HCT116 (cell line): ENCODE measurements at regions not wholly inside any gene's neighbourhood (a gene's known extent, or its start where the extent isn't known, plus 50 kb on each side); places are given as distances from the start of the nearest gene placed in this dataset.

Experiments
- ATAC-seq: fragments of 200-7000 bp; cut with Tn5 transposase; 2 replicates; pipeline ENCODE4 v1.9.1; 2020; ENCODE audit warnings: mild to moderate bottlenecking, moderate library complexity
- BruUV-seq: library from RNA; stranded (reverse); fragments of 400-500 nt; replicated peaks from 2 replicates; lab custom pipeline; 2021; lab: Mats Ljungman, UMichigan
- CTCF ChIA-PET: fragments of 300-600 bp; sonication (Branson Sonifier 250); formaldehyde crosslinking; loops from one replicate; lab custom pipeline; 2021; ENCODE audit warnings: antibody characterized with exemption; lab: Charles Lee
- POLR2A ChIA-PET: fragments of 300-600, 350-600 bp; sonication (Branson Sonifier 250); formaldehyde crosslinking; loops from one replicate; lab custom pipeline; 2021; ENCODE audit warnings: antibody characterized with exemption; lab: Charles Lee
- RAD21 ChIA-PET, 2 experiments: fragments of 300-600 bp; sonication (Branson Sonifier 250); formaldehyde crosslinking; loops; one replicate each; lab custom pipeline; 2023; ENCODE audit warnings: low total read pairs in 2 of 2; ENCODE audit not compliant: uncharacterized antibody in 2 of 2, unreplicated experiment in 2 of 2, low non-redundant PET in 1 of 2; lab: Charles Lee
- DNase-seq: peaks from one replicate; pipeline ENCODE4 v3.0.0-alpha.2; 2010; ENCODE audit warnings: low read depth, low spot score
- H2AFZ ChIP-seq: fragments of 200-600 bp; shearing (Covaris generic), sonication (generic); 2 replicates; pipeline ENCODE4 v1.6.1; 2017; ENCODE audit warnings: low read depth, mixed run types, mixed read lengths, antibody characterized with exemption, low read length; ENCODE audit not compliant: poor library complexity, severe bottlenecking
- H3K27ac ChIP-seq: 2 replicates; pipeline ENCODE4 v1.5.1; 2012; ENCODE audit warnings: low read depth, low read length
- H3K27me3 ChIP-seq: fragments of 200-600 bp; sonication (generic); 2 replicates; pipeline ENCODE4 v1.6.1; 2016; ENCODE audit warnings: mixed run types, low read length, mixed read lengths; ENCODE audit not compliant: insufficient read depth
- H3K36me3 ChIP-seq, 2 experiments: fragments of 200-500 bp in 1 of 2; fragments of 200-600 bp in 1 of 2; sonication (Bioruptor generic) in 1 of 2; sonication (generic) in 1 of 2; 2 replicates each; pipeline versions ENCODE4 v1.5.1 to v1.6.1; 2014 to 2016; ENCODE audit warnings: low read length in 2 of 2, inconsistent platforms in 1 of 2, mixed read lengths in 1 of 2, mixed run types in 1 of 2; ENCODE audit not compliant: insufficient read depth in 2 of 2, control insufficient read depth in 1 of 2
- H3K4me1 ChIP-seq, 2 experiments: fragments of 200-600 bp in 1 of 2; sonication (generic) in 1 of 2; 2 replicates each; pipeline versions ENCODE4 v1.5.1 to v1.6.1; 2012 to 2017; ENCODE audit warnings: low read length in 2 of 2, inconsistent platforms in 1 of 2, mild to moderate bottlenecking in 1 of 2, mixed read lengths in 1 of 2, mixed run types in 1 of 2, moderate library complexity in 1 of 2; ENCODE audit not compliant: insufficient read depth in 2 of 2, control insufficient read depth in 1 of 2
- H3K4me2 ChIP-seq: fragments of 200-600 bp; sonication (generic); 2 replicates; pipeline ENCODE4 v1.6.1; 2017; ENCODE audit warnings: mixed run types, low read length, mixed read lengths
- H3K4me3 ChIP-seq, 2 experiments: fragments of 200-600 bp in 1 of 2; sonication (generic) in 1 of 2; replicated peaks in 1 of 2; 2 replicates each; pipeline ENCODE4 v1.5.1; 2011 to 2016; ENCODE audit warnings: low read length in 2 of 2, control low read depth in 1 of 2, low read depth in 1 of 2, mild to moderate bottlenecking in 1 of 2, mixed read lengths in 1 of 2, mixed run types in 1 of 2
- H3K79me2 ChIP-seq: fragments of 200-600 bp; sonication (generic); 2 replicates; pipeline ENCODE4 v1.6.1; 2017; ENCODE audit warnings: mild to moderate bottlenecking, mixed run types, low read length, moderate library complexity, mixed read lengths; ENCODE audit not compliant: insufficient read depth
- H3K9ac ChIP-seq: fragments of 200-600 bp; sonication (generic); 2 replicates; pipeline ENCODE4 v1.6.1; 2016; ENCODE audit warnings: low read length, mixed read lengths
- H3K9me2 ChIP-seq: fragments of 200-600 bp; sonication (generic), shearing (Covaris generic); 2 replicates; pipeline ENCODE4 v1.6.1; 2017; ENCODE audit warnings: mixed run types, mild to moderate bottlenecking, moderate library complexity; ENCODE audit not compliant: insufficient read depth
- H3K9me3 ChIP-seq, 2 experiments: fragments of 200-500 bp in 1 of 2; fragments of 200-600 bp in 1 of 2; sonication (Bioruptor generic) in 1 of 2; sonication (generic) in 1 of 2; 2 replicates each; pipeline ENCODE4 v1.6.1; 2014 to 2017; ENCODE audit warnings: low read length in 2 of 2, mixed read lengths in 2 of 2, inconsistent platforms in 1 of 2, low read depth in 1 of 2, mild to moderate bottlenecking in 1 of 2, mixed run types in 1 of 2, moderate library complexity in 1 of 2; ENCODE audit not compliant: control insufficient read depth in 1 of 2, insufficient read depth in 1 of 2
- H4K20me1 ChIP-seq: fragments of 200-600 bp; sonication (generic), shearing (Covaris generic); 2 replicates; pipeline ENCODE4 v1.6.1; 2017; ENCODE audit warnings: mixed run types, mild to moderate bottlenecking, moderate library complexity; ENCODE audit not compliant: insufficient read depth
- ATF3 ChIP-seq: IDR thresholded peaks from 2 replicates; pipeline ENCODE4 v1.6.1; 2012
- CEBPB ChIP-seq: IDR thresholded peaks from 2 replicates; pipeline ENCODE4 v1.6.1; 2012; ENCODE audit warnings: low read depth
- EGR1 ChIP-seq: IDR thresholded peaks from 2 replicates; pipeline ENCODE4 v1.6.1; 2012; ENCODE audit warnings: low read depth
- ELF1 ChIP-seq: IDR thresholded peaks from 2 replicates; pipeline ENCODE4 v1.6.1; 2012; ENCODE audit warnings: low read depth, borderline replicate concordance
- EZH2 ChIP-seq: fragments of 200-600 bp; sonication (generic); IDR thresholded peaks from 2 replicates; pipeline ENCODE4 v1.6.1; 2017; ENCODE audit warnings: antibody characterized with exemption, mixed run types
- FOSL1 ChIP-seq: IDR thresholded peaks from 2 replicates; pipeline ENCODE4 v1.6.1; 2012; ENCODE audit warnings: low read depth
- JUND ChIP-seq: IDR thresholded peaks from 2 replicates; pipeline ENCODE4 v1.6.1; 2012
- MAX ChIP-seq: IDR thresholded peaks from 2 replicates; pipeline ENCODE4 v1.6.1; 2012
- POLR2A ChIP-seq: IDR thresholded peaks from 2 replicates; pipeline ENCODE4 v1.7.0; 2011; ENCODE audit warnings: borderline replicate concordance; ENCODE audit not compliant: insufficient read depth, insufficient read length; ENCODE audit errors: extremely low read depth
- POLR2AphosphoS5 ChIP-seq: IDR thresholded peaks from 2 replicates; pipeline ENCODE4 v1.6.1; 2011; ENCODE audit warnings: mild to moderate bottlenecking, low read depth, low read length, moderate library complexity
- RAD21 ChIP-seq: IDR thresholded peaks from 2 replicates; pipeline ENCODE4 v1.6.1; 2012; ENCODE audit warnings: low read depth, mild to moderate bottlenecking
- SIN3A ChIP-seq: IDR thresholded peaks from 2 replicates; pipeline ENCODE4 v1.6.1; 2012; ENCODE audit warnings: low read depth
- SP1 ChIP-seq: IDR thresholded peaks from 2 replicates; pipeline ENCODE4 v1.6.1; 2012; ENCODE audit warnings: low read depth
- SRF ChIP-seq: IDR thresholded peaks from 2 replicates; pipeline ENCODE4 v1.6.1; 2012; ENCODE audit warnings: low read depth
- TCF7L2 ChIP-seq: IDR thresholded peaks from 2 replicates; pipeline ENCODE4 v1.7.0; 2011; ENCODE audit warnings: borderline replicate concordance, inconsistent platforms; ENCODE audit not compliant: insufficient read depth, insufficient read length; ENCODE audit errors: extremely low read depth
- YY1 ChIP-seq: IDR thresholded peaks from 2 replicates; pipeline ENCODE4 v1.6.1; 2011; ENCODE audit warnings: low read length, low read depth, moderate library complexity, mild to moderate bottlenecking; ENCODE audit not compliant: insufficient replicate concordance; ENCODE audit errors: extremely low read depth
- ZBTB33 ChIP-seq: IDR thresholded peaks from 2 replicates; pipeline ENCODE4 v1.6.1; 2011; ENCODE audit warnings: mild to moderate bottlenecking, low read length, moderate library complexity; ENCODE audit not compliant: insufficient replicate concordance; ENCODE audit errors: extremely low read depth
- ZFX ChIP-seq: fragments of 450-650 bp; IDR thresholded peaks from 2 replicates; pipeline ENCODE4 v1.6.1; 2017
- ZNF274 ChIP-seq: fragments of 200-500 bp; sonication (Bioruptor generic); IDR thresholded peaks from 2 replicates; pipeline ENCODE4 v1.6.1; 2014; ENCODE audit warnings: mild to moderate bottlenecking, low read depth, low read length, inconsistent platforms
- intact Hi-C: fragments of 100-400 bp; cut with micrococcal nuclease; formaldehyde crosslinking; loops from 2 replicates; pipeline ENCODE4 v1.10.0; 2022

GRCh38 chr5:97676608-97677007 is 493.6 kb upstream of the RIOK2 start:
- ChIA-PET POLR2A (no interaction called here), RAD21 (no interaction called here), CTCF (no interaction called here)
- no peaks in the 10 kb centered on the region for H3K79me2 ChIP-seq
- no peaks in the 10 kb centered on the region for H3K36me3 ChIP-seq
- no TSS peak for BruUV-seq
- H3K9me2 ChIP-seq, result no peaks in the 10 kb centered on the region
- DNase-seq (no peak), ATAC-seq (no peak)
- H3K9ac ChIP-seq, result no peak overlapping the region
- H3K4me1 ChIP-seq, result no peaks in the 10 kb centered on the region
- no peaks in the 10 kb centered on the region for H3K9me3 ChIP-seq
- no peak overlapping the region for H3K4me3 ChIP-seq
- no peak overlapping the region for H2AFZ ChIP-seq
- no peak overlapping the region for H3K27ac ChIP-seq
- no peaks in the 10 kb centered on the region for H4K20me1 ChIP-seq
- TF ChIP-seq SRF (no peak), CEBPB (no peak), EZH2 (no peak), RAD21 (no peak), ATF3 (no peak), YY1 (no peak), MAX (no peak), ZBTB33 (no peak), ELF1 (no peak), SP1 (no peak), POLR2AphosphoS5 (no peak), ZFX (no peak), EGR1 (no peak), JUND (no peak), POLR2A (no peak), ZNF274 (no peak), TCF7L2 (no peak), SIN3A (no peak), FOSL1 (no peak)
- H3K4me2 ChIP-seq, result no peak overlapping the region
- intact Hi-C loops, result no loop called here
- H3K27me3 ChIP-seq, result no peaks in the 10 kb centered on the region
